Uterus (tissue), 2 donors: ENCODE measurements at regions not wholly inside any gene's neighbourhood (a gene's known extent, or its start where the extent isn't known, plus 50 kb on each side); places are given as distances from the start of the nearest gene placed in this dataset.

Experiments
- CTCF ChIP-seq, 4 experiments: fragments of 200-600 bp in 2 of 4; fragments of 450-650 bp in 2 of 4; sonication (generic) in 2 of 4; IDR thresholded peaks; one replicate each; pipeline ENCODE4 v1.5.1; 2016 to 2019; ENCODE audit warnings: antibody characterized with exemption in 4 of 4, mild to moderate bottlenecking in 2 of 4, moderate library complexity in 1 of 4
- POLR2A ChIP-seq, 2 donors: fragments of 450-650 bp; IDR thresholded peaks; one replicate each; pipeline ENCODE4 v1.6.1; 2016; ENCODE audit warnings: antibody characterized with exemption in 2 of 2, mild to moderate bottlenecking in 1 of 2, moderate library complexity in 1 of 2

GRCh38 chr1:198101716-198102453 lies 54.9 kb upstream of the NEK7 start:
- TF ChIP-seq CTCF (IDR thresholded peaks at IDR 0.05) (no peak), POLR2A (IDR thresholded peaks at IDR 0.05) (no peak)
